ENCODE measurements at regions not wholly inside any gene's neighbourhood (a gene's known extent, or its start where the extent isn't known, plus 50 kb on each side); places are given as distances from the start of the nearest gene placed in this dataset.
"Not testable (repeated sequence)": the region's sequence is repeated elsewhere in the genome, so short reads cannot be mapped to it uniquely, and the experiment has no call there.

- H3K9me3 ChIP-seq (ENCODE audit: insufficient read depth, low read length); H3K9ac ChIP-seq (ENCODE audit: low read length); H3F3A ChIP-seq (ENCODE audit: insufficient read depth); H3K9me2 ChIP-seq (replicated peaks; ENCODE audit: insufficient read depth, low read length); H2AFZ ChIP-seq (ENCODE audit: low read depth, low read length, severe bottlenecking); H3K4me3 ChIP-seq (ENCODE audit: insufficient read depth, low read length, poor library complexity, severe bottlenecking); H3K27me3 ChIP-seq (ENCODE audit: low read length); H3K36me3 ChIP-seq (ENCODE audit: low read length); H4K20me1 ChIP-seq (ENCODE audit: low read depth, low read length); H3K79me2 ChIP-seq (ENCODE audit: insufficient read depth, low read length); H3K4me2 ChIP-seq (ENCODE audit: low read depth, low read length, poor library complexity, severe bottlenecking); H3K27ac ChIP-seq (ENCODE audit: low read depth, low read length): not testable (repeated sequence)
These were observed 53.4 kb downstream of the AHSP start for GRCh38 chr16:31581065-31581464.

GRCh38 chr16:31601737-31602384 lies 74.2 kb downstream of the AHSP start:
- peaks cover 27% of the 10 kb centered on the region for H3K9me3 ChIP-seq (ENCODE audit: insufficient read depth, low read length)
- H3F3A ChIP-seq (ENCODE audit: insufficient read depth); H3K27ac ChIP-seq (ENCODE audit: low read depth, low read length); H4K20me1 ChIP-seq (ENCODE audit: low read depth, low read length); H3K9ac ChIP-seq (ENCODE audit: low read length); H3K36me3 ChIP-seq (ENCODE audit: low read length); H3K4me2 ChIP-seq (ENCODE audit: low read depth, low read length, poor library complexity, severe bottlenecking); H3K79me2 ChIP-seq (ENCODE audit: insufficient read depth, low read length); H3K9me2 ChIP-seq (replicated peaks; ENCODE audit: insufficient read depth, low read length); H3K27me3 ChIP-seq (ENCODE audit: low read length); H2AFZ ChIP-seq (ENCODE audit: low read depth, low read length, severe bottlenecking); H3K4me3 ChIP-seq (ENCODE audit: insufficient read depth, low read length, poor library complexity, severe bottlenecking): not testable (repeated sequence)

- no peak overlapping the region for H2AFZ ChIP-seq (ENCODE audit: low read depth, low read length, severe bottlenecking)
- H3K27me3 ChIP-seq (ENCODE audit: low read length): no peaks in the 10 kb centered on the region
- H3F3A ChIP-seq (ENCODE audit: insufficient read depth): no peaks in the 10 kb centered on the region
- H3K79me2 ChIP-seq (ENCODE audit: insufficient read depth, low read length): no peaks in the 10 kb centered on the region
- no peaks in the 10 kb centered on the region for H3K9me2 ChIP-seq (replicated peaks; ENCODE audit: insufficient read depth, low read length)
- no peaks in the 10 kb centered on the region for H3K9me3 ChIP-seq (ENCODE audit: insufficient read depth, low read length)
- no peak overlapping the region for H3K4me3 ChIP-seq (ENCODE audit: insufficient read depth, low read length, poor library complexity, severe bottlenecking)
- no peak overlapping the region for H3K9ac ChIP-seq (ENCODE audit: low read length)
- no peak overlapping the region for H3K4me2 ChIP-seq (ENCODE audit: low read depth, low read length, poor library complexity, severe bottlenecking)
- TF ChIP-seq EZH2phosphoT487 (conservative IDR thresholded peaks at IDR 0.05; ENCODE audit: low read length) (no peak), CTCF (IDR thresholded peaks at IDR 0.05; ENCODE audit: insufficient read depth, low read length, poor library complexity, severe bottlenecking) (no peak)
- no peaks in the 10 kb centered on the region for H3K36me3 ChIP-seq (ENCODE audit: low read length)
- H4K20me1 ChIP-seq (ENCODE audit: low read depth, low read length): no peaks in the 10 kb centered on the region
- no peak overlapping the region for H3K27ac ChIP-seq (ENCODE audit: low read depth, low read length)
These were observed 90.4 kb downstream of the AHSP start for GRCh38 chr16:31618130-31618529.

- Histone ChIP-seq H3K9me2 (replicated peaks; ENCODE audit: insufficient read depth, low read length) (no peaks in the 10 kb centered on the region), H3F3A (ENCODE audit: insufficient read depth) (no peaks in the 10 kb centered on the region), H3K9me3 (ENCODE audit: insufficient read depth, low read length) (no peaks in the 10 kb centered on the region), H3K27me3 (ENCODE audit: low read length) (no peaks in the 10 kb centered on the region), H3K36me3 (ENCODE audit: low read length) (no peaks in the 10 kb centered on the region), H2AFZ (ENCODE audit: low read depth, low read length, severe bottlenecking) (no peak overlapping the region), H3K27ac (ENCODE audit: low read depth, low read length) (no peak overlapping the region), H3K4me3 (ENCODE audit: insufficient read depth, low read length, poor library complexity, severe bottlenecking) (no peak overlapping the region), H3K9ac (ENCODE audit: low read length) (no peak overlapping the region), H3K79me2 (ENCODE audit: insufficient read depth, low read length) (no peaks in the 10 kb centered on the region), H3K4me2 (ENCODE audit: low read depth, low read length, poor library complexity, severe bottlenecking) (no peak overlapping the region), H4K20me1 (ENCODE audit: low read depth, low read length) (no peaks in the 10 kb centered on the region)
- TF ChIP-seq EZH2phosphoT487 (conservative IDR thresholded peaks at IDR 0.05; ENCODE audit: low read length): no peak
- TF ChIP-seq CTCF (IDR thresholded peaks at IDR 0.05; ENCODE audit: insufficient read depth, low read length, poor library complexity, severe bottlenecking): no peak
These were observed 108.7 kb downstream of the AHSP start for GRCh38 chr16:31636433-31636832.

All from SU-DHL-6 (cell line).